ENCODE measurements at regions not wholly inside any gene's neighbourhood (a gene's known extent, or its start where the extent isn't known, plus 50 kb on each side); places are given as distances from the start of the nearest gene placed in this dataset.

DNA sequence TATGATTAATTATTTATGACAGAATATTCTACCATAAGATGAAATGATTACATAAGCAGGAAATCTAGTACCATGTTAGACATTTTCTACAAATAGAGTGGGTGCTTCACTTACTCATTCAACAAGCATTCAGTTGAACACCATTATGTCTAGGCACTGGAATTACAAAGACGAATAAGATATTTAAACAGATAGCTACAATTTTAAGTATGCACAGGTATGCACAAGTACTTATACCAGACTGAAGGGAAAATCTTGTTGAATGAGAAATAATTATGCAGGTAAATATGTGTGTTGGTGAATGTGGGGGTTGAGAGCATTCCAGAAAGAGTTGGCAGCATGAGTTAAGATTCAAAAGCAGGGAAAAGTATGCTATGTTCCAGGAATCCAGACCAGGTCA, 107.3 kb upstream of the CNKSR2 start:
- TF ChIP-seq, protein P1, sequence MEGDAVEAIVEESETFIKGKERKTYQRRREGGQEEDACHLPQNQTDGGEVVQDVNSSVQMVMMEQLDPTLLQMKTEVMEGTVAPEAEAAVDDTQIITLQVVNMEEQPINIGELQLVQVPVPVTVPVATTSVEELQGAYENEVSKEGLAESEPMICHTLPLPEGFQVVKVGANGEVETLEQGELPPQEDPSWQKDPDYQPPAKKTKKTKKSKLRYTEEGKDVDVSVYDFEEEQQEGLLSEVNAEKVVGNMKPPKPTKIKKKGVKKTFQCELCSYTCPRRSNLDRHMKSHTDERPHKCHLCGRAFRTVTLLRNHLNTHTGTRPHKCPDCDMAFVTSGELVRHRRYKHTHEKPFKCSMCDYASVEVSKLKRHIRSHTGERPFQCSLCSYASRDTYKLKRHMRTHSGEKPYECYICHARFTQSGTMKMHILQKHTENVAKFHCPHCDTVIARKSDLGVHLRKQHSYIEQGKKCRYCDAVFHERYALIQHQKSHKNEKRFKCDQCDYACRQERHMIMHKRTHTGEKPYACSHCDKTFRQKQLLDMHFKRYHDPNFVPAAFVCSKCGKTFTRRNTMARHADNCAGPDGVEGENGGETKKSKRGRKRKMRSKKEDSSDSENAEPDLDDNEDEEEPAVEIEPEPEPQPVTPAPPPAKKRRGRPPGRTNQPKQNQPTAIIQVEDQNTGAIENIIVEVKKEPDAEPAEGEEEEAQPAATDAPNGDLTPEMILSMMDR (conservative IDR thresholded peaks at IDR 0.05; ENCODE audit: low read depth, low read length) = no peak
- TF ChIP-seq, protein P2, sequence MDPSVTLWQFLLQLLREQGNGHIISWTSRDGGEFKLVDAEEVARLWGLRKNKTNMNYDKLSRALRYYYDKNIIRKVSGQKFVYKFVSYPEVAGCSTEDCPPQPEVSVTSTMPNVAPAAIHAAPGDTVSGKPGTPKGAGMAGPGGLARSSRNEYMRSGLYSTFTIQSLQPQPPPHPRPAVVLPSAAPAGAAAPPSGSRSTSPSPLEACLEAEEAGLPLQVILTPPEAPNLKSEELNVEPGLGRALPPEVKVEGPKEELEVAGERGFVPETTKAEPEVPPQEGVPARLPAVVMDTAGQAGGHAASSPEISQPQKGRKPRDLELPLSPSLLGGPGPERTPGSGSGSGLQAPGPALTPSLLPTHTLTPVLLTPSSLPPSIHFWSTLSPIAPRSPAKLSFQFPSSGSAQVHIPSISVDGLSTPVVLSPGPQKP (IDR thresholded peaks at IDR 0.05; ENCODE audit: borderline replicate concordance, low read depth, low read length) = no peak
- TF ChIP-seq NFE2L2 (IDR thresholded peaks at IDR 0.05; ENCODE audit: low read depth, low read length) (no peak), POLR2A (IDR thresholded peaks at IDR 0.05; ENCODE audit: low read depth, low read length) (no peak), RFX5 (IDR thresholded peaks at IDR 0.05; ENCODE audit: low read depth, low read length) (no peak), MXI1 (IDR thresholded peaks at IDR 0.05; ENCODE audit: borderline replicate concordance, low read depth, low read length) (no peak), RAD21 (IDR thresholded peaks at IDR 0.05; ENCODE audit: low read length) (no peak)

Measured in IMR-90 (cell line).